LNCaP clone FGC (cell line): ENCODE measurements at regions not wholly inside any gene's neighbourhood (a gene's known extent, or its start where the extent isn't known, plus 50 kb on each side); places are given as distances from the start of the nearest gene placed in this dataset.

Source experiments
- DNase-seq: peaks from one replicate; pipeline ENCODE4 v3.0.0-alpha.2; 2011; ENCODE audit warnings: low read depth
- H3K4me3 ChIP-seq: 2 replicates; pipeline ENCODE4 v1.5.1; 2011; ENCODE audit warnings: mild to moderate bottlenecking, low read depth, low read length, control low read depth
- CTCF ChIP-seq: IDR thresholded peaks from 2 replicates; pipeline ENCODE4 v1.5.1; 2012; ENCODE audit warnings: mild to moderate bottlenecking; ENCODE audit not compliant: control insufficient read depth, insufficient read depth; ENCODE audit errors: extremely low read depth

GRCh38 chr2:464562-465309 is 176.8 kb upstream of the ALKAL2 start:
- DNase-seq = no peak
- H3K4me3 ChIP-seq = no peak overlapping the region
- no peak for TF ChIP-seq CTCF

- no peak for TF ChIP-seq CTCF
- H3K4me3 ChIP-seq = no peak overlapping the region
- no peak for DNase-seq
Measured at GRCh38 chr2:460861-461260, 173.0 kb upstream of the ALKAL2 start.

GRCh38 chr2:459931-460330 is 172.0 kb upstream of the ALKAL2 start:
- H3K4me3 ChIP-seq = no peak overlapping the region
- no peak for TF ChIP-seq CTCF
- DNase-seq = no peak

- no peak for DNase-seq
- TF ChIP-seq CTCF = no peak
- no peak overlapping the region for H3K4me3 ChIP-seq
Measured at GRCh38 chr2:458425-458815, 170.5 kb upstream of the ALKAL2 start.

- TF ChIP-seq CTCF = no peak
- H3K4me3 ChIP-seq = no peak overlapping the region
- no peak for DNase-seq
Measured at GRCh38 chr2:457792-458424, 170.0 kb upstream of the ALKAL2 start.

GRCh38 chr2:457262-457661 is 169.4 kb upstream of the ALKAL2 start:
- H3K4me3 ChIP-seq = no peak overlapping the region
- TF ChIP-seq CTCF = no peak
- DNase-seq = no peak
